ENCODE measurements at regions not wholly inside any gene's neighbourhood (a gene's known extent, or its start where the extent isn't known, plus 50 kb on each side); places are given as distances from the start of the nearest gene placed in this dataset.

- DNase-seq = peak; percentile 59
These were observed 423.8 kb upstream of the ID4 start for GRCh38 chr6:19413323-19413722.

GRCh38 chr6:19415605-19416326 lies 421.4 kb upstream of the ID4 start:
- DNase-seq = peak; percentile 50

- no peak for DNase-seq
These were observed 420.4 kb upstream of the ID4 start for GRCh38 chr6:19416811-19417210.

- peak; percentile 10 for DNase-seq
These were observed 419.5 kb upstream of the ID4 start for GRCh38 chr6:19417713-19418112.

- no peak for DNase-seq
These were observed 412.3 kb upstream of the ID4 start for GRCh38 chr6:19424853-19425252.

GRCh38 chr6:19427548-19427947 lies 409.6 kb upstream of the ID4 start:
- DNase-seq = no peak

- DNase-seq = no peak
These were observed 404.1 kb upstream of the ID4 start for GRCh38 chr6:19432966-19433498.

- DNase-seq = no peak
These were observed 403.1 kb upstream of the ID4 start for GRCh38 chr6:19434065-19434464.

GRCh38 chr6:19435755-19436154 lies 401.4 kb upstream of the ID4 start:
- no peak for DNase-seq

- DNase-seq = no peak
These were observed 398.4 kb upstream of the ID4 start for GRCh38 chr6:19438566-19439353.

GRCh38 chr6:19440531-19440930 lies 396.6 kb upstream of the ID4 start:
- no peak for DNase-seq

GRCh38 chr6:19443411-19443810 lies 393.8 kb upstream of the ID4 start:
- DNase-seq = no peak

- DNase-seq = no peak
These were observed 393.1 kb upstream of the ID4 start for GRCh38 chr6:19444041-19444440.

- no peak for DNase-seq
These were observed 392.7 kb upstream of the ID4 start for GRCh38 chr6:19444481-19444880.

GRCh38 chr6:19446570-19446969 lies 390.6 kb upstream of the ID4 start:
- no peak for DNase-seq

- DNase-seq = no peak
These were observed 386.5 kb upstream of the ID4 start for GRCh38 chr6:19450651-19451050.

GRCh38 chr6:19452495-19452894 lies 384.7 kb upstream of the ID4 start:
- no peak for DNase-seq

GRCh38 chr6:19454001-19454720 lies 383.0 kb upstream of the ID4 start:
- DNase-seq = no peak

GRCh38 chr6:19454721-19455392 lies 382.3 kb upstream of the ID4 start:
- DNase-seq = no peak

GRCh38 chr6:19463250-19463649 lies 373.9 kb upstream of the ID4 start:
- no peak for DNase-seq

GRCh38 chr6:19463925-19464324 lies 373.2 kb upstream of the ID4 start:
- no peak for DNase-seq

- peak; percentile 1 for DNase-seq
These were observed 371.9 kb upstream of the ID4 start for GRCh38 chr6:19465256-19465655.

GRCh38 chr6:19465760-19466159 lies 371.4 kb upstream of the ID4 start:
- peak; percentile 68 for DNase-seq

All from fibroblast of skin of abdomen (primary cell).